Brain microvascular endothelial cell (primary cell): ENCODE measurements at regions not wholly inside any gene's neighbourhood (a gene's known extent, or its start where the extent isn't known, plus 50 kb on each side); places are given as distances from the start of the nearest gene placed in this dataset.

Source experiments
- DNase-seq: peaks from one replicate; pipeline ENCODE4 v3.0.0-alpha.2; 2020
- H3K27ac ChIP-seq: fragments of 250-450 bp; sonication (Bioruptor Pico); 2 replicates; pipeline ENCODE4 v1.5.1; 2020; ENCODE audit warnings: mild to moderate bottlenecking, moderate library complexity
- H3K27me3 ChIP-seq: fragments of 250-450 bp; sonication (Bioruptor Pico); replicated peaks from 2 replicates; pipeline ENCODE4 v1.5.1; 2020; ENCODE audit warnings: mild to moderate bottlenecking
- H3K36me3 ChIP-seq: fragments of 250-450 bp; sonication (Bioruptor Pico); replicated peaks from 2 replicates; pipeline ENCODE4 v1.5.1; 2020; ENCODE audit warnings: mild to moderate bottlenecking
- H3K4me3 ChIP-seq: 2 replicates; pipeline ENCODE4 v1.5.1; 2011; ENCODE audit warnings: low read depth, mild to moderate bottlenecking, control low read depth, low read length, moderate library complexity
- CTCF ChIP-seq: IDR thresholded peaks from 2 replicates; pipeline ENCODE4 v1.5.1; 2011; ENCODE audit warnings: low read depth, mild to moderate bottlenecking, moderate library complexity, low read length, control low read depth, inconsistent platforms; ENCODE audit errors: missing control alignments
- in situ Hi-C: cut with HindIII; loops from 2 replicates; pipeline ENCODE4 v1.10.0; 2017; ENCODE audit warnings: low sequenced_read_pairs, low pct_ligation_motif_present

DNA sequence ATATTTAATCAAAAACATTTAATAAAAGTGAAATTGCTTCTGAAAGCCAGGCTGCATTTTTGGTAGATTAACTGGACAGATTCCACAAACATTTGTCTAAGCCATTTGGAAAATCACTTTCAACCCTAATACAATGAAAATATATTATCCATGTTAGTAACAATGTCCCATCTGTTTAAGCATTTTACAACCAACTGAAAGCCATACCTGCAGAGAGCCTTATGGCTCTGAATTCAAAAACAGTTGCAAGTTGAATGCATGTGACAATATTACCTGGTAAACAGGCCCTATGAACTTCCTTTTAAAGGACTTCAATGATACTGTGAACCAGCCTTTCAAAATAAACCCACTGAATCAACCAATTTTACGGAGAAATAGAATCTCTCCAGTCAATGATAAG is 468.1 kb downstream of the BTG1 start:
- no peak for TF ChIP-seq CTCF
- in situ Hi-C loops = no loop called here
- no peak overlapping the region for H3K27ac ChIP-seq

GRCh38 chr12:91675401-91675800 is 470.2 kb downstream of the BTG1 start:
- H3K27ac ChIP-seq = no peak overlapping the region
- DNase-seq = no peak

More for the DNA sequence above, 468.1 kb downstream of the BTG1 start:
- H3K27me3 ChIP-seq = no peaks in the 10 kb centered on the region
- H3K4me3 ChIP-seq = no peak overlapping the region
- no peaks in the 10 kb centered on the region for H3K36me3 ChIP-seq
- DNase-seq = no peak

DNA sequence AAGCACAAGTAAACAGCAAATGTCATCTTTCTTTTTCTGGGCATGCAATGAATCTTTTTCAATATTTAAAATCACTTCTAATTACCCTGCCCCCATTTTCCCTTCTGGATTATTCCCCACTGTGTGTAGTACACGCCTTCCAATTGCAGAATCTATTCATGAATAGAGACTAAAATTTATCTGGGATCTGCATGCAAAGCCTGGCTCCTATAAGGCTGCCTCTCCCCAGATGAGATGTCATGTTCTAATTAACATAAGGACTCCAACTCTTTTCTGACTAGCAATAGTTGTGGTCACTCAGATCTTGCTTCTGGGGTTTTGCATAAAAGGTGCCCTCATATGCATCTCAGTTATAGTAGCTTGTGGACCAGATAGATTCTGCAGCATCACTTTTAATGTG is 473.5 kb downstream of the BTG1 start:
- in situ Hi-C loops = no loop called here
- no peak for DNase-seq
- no peak overlapping the region for H3K4me3 ChIP-seq
- TF ChIP-seq CTCF = no peak
- H3K27ac ChIP-seq = no peak overlapping the region
- H3K27me3 ChIP-seq = no peaks in the 10 kb centered on the region
- no peaks in the 10 kb centered on the region for H3K36me3 ChIP-seq

More at GRCh38 chr12:91675401-91675800, 470.2 kb downstream of the BTG1 start:
- Histone ChIP-seq H3K4me3 (no peak overlapping the region), H3K36me3 (no peaks in the 10 kb centered on the region), H3K27me3 (no peaks in the 10 kb centered on the region)
- no peak for TF ChIP-seq CTCF
- in situ Hi-C loops = no loop called here

DNA sequence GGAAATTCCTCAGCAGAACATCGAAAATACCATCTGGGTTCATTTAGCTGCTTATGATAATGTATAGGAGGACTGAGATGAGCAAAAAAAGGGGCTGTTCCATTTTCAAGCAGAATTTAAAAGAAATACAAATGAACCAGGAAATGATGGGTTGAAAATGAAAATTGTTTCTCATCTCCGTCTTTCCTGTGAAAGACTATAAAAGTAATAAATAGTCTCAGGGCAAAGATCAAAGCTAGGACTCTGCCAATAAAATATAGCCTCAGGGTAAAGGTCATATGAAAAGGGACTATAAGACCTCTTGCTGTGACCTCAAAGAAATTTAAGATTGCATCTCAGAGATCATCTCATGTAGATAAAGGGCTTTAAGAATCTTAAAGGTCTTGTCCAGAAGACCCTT is 478.0 kb downstream of the BTG1 start:
- no peak overlapping the region for H3K27ac ChIP-seq
- no peaks in the 10 kb centered on the region for H3K27me3 ChIP-seq
- DNase-seq = no peak
- H3K36me3 ChIP-seq = no peaks in the 10 kb centered on the region
- no peak for TF ChIP-seq CTCF
- no peak overlapping the region for H3K4me3 ChIP-seq
- in situ Hi-C loops = no loop called here

DNA sequence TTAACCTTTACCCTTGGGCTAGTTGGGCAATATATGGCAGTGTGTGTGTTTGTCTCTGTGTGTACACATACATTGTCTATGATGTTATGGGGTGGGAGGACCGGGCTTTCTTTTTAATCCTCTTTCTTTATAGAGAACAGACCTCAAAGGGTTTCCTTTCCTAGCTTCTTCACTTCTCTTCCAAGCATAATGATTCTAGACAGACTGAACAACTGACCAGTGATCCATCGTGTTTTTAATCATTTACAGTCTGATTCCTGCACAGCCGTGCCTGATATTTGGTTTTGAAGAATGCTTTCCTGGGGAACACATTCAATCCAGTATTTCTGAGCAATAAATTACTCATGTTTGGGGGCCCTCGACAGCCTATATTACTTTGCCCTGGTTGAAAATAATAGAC is 481.1 kb upstream of the DCN start:
- no peak overlapping the region for H3K27ac ChIP-seq

More for the DNA sequence above, 481.1 kb upstream of the DCN start:
- no peaks in the 10 kb centered on the region for H3K36me3 ChIP-seq
- no peak overlapping the region for H3K4me3 ChIP-seq
- no peak for DNase-seq
- H3K27me3 ChIP-seq = no peaks in the 10 kb centered on the region
- in situ Hi-C loops = no loop called here
- TF ChIP-seq CTCF = no peak
